Esophagus squamous epithelium (tissue), 4 donors: ENCODE measurements at regions not wholly inside any gene's neighbourhood (a gene's known extent, or its start where the extent isn't known, plus 50 kb on each side); places are given as distances from the start of the nearest gene placed in this dataset.

Experiments used
- CTCF ChIP-seq, 6 experiments: fragments of 450-650 bp in 4 of 6; fragments of 200-600 bp in 2 of 6; sonication (generic) in 2 of 6; IDR thresholded peaks; one replicate each; pipeline ENCODE4 v1.5.1; 2016 to 2019; ENCODE audit warnings: antibody characterized with exemption in 6 of 6, mild to moderate bottlenecking in 4 of 6, moderate library complexity in 4 of 6
- POLR2A ChIP-seq, 4 donors: fragments of 450-650 bp; IDR thresholded peaks; one replicate each; pipeline ENCODE4 v1.6.1; 2017; ENCODE audit warnings: antibody characterized with exemption in 4 of 4, mild to moderate bottlenecking in 4 of 4, moderate library complexity in 3 of 4

GRCh38 chr5:23235246-23235645 lies 272.2 kb upstream of the PRDM9 start:
- TF ChIP-seq CTCF (IDR thresholded peaks at IDR 0.05) (no peak), POLR2A (IDR thresholded peaks at IDR 0.05) (no peak)
